ENCODE measurements at regions not wholly inside any gene's neighbourhood (a gene's known extent, or its start where the extent isn't known, plus 50 kb on each side); places are given as distances from the start of the nearest gene placed in this dataset.

DNA sequence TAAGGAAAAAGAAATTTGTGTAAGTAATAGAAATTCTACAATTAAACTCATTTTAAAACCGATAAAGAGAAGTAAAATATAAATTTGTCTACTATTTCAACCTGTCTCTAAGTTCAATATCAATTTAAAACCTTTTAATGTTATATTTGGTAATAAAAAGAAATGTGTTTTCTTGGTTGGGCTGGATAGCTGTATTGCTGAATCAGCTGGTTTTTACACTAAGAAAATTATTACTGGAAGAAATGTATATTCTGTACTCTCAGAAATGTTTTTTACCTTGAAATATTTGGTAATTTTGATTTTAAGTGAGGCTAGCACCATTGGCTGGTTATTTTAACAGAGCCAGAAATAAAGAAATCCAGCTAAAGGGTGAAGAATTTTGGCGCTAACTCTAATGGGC lies 87.1 kb upstream of the CNTNAP4 start:
- DNase-seq = no peak

DNA sequence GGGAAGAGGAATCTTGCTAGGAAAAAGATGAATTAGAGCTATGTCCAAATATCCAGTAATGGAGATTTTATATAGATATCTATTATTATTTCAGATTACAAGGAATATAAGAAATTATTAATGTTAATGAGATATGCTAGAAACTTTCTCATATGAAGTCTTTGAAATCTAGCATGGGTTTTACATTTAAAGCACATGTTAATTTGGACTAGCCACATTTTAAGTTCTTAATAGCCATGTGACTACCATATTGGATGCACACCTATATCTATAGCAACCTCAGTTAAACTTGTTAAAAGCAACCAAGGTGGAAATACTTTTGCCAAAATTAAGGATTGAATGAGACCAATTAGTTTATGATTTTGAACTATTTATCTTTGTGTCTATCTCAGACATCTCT lies 86.7 kb upstream of the CNTNAP4 start:
- no peak for DNase-seq

DNA sequence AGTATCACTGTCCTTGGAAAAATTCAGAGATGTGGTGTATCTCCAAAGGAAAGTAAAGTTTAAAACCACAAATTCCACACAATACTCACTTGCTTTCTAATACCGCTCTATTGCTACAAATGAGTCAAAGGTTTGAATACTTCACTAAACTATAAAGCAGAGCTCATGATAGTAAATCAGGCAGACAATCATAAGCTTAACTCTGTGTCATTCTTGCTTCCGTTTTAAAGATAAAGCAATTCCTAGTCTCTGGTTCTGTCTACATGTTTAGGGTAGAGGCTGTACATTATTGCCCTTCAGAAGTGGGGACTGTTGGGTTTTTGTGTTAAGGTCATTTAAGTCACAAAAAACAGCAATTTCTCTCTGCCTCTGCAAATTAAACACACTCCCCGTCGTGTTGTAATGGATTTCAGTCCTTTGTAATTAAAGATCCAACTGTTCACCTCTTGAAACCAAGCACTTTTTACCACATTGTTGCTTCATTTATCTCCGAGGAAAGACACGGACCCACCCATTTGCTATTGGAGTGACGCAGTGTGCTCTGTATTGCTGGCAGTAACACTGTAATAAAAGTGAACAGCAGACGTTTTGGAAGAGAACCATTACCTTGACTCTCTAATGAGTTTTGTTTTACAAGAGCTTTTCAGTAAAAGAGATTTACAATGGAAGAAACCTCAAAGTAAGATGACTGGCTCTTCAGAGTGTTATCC lies 83.1 kb upstream of the CNTNAP4 start:
- no peak for DNase-seq

GRCh38 chr16:76194616-76195015 lies 82.6 kb upstream of the CNTNAP4 start:
- no peak for DNase-seq

GRCh38 chr16:76195056-76195455 lies 82.1 kb upstream of the CNTNAP4 start:
- DNase-seq = no peak

GRCh38 chr16:76195648-76196047 lies 81.6 kb upstream of the CNTNAP4 start:
- no peak for DNase-seq

- no peak for DNase-seq
Observed at GRCh38 chr16:76197900-76198299, 79.3 kb upstream of the CNTNAP4 start.

- DNase-seq = no peak
Observed at GRCh38 chr16:76199681-76200220, 77.5 kb upstream of the CNTNAP4 start.

DNA sequence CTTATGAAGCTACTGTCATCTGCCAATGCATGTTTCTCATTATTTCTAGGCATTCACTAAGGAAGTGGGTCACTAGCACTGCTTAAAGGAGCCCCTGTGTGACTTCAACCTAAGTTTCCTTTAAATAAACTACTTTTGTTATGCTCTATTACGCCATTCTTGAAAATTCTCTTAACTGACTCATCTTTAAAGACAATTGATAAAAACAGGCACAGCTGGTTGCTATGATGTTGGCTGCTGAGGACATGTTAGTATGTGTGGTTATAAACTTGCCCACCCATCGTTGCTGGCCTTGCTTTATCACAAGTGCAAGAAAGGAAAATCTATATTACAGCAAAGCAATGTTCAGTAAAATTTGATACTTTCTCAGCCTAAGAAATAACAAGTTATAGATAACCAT lies 75.8 kb upstream of the CNTNAP4 start:
- no peak for DNase-seq

DNA sequence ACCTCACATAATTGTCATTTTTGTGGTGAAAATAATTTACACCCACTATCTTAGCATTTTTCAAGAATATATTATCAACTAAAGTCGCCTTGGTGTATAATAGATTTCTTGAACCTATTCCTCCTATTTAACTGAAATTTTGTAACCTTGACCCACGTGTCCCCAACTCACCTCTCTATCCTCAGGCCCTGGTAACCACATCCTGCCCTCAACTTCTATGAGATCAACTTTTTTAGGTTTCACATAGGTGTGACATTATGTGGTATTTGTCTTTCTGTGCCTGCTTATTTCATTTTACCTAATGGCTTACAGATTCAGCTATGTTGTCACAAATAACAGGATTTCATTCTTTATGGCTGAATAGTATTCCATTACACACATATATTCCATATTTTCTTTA lies 73.0 kb upstream of the CNTNAP4 start:
- DNase-seq = no peak

- no peak for DNase-seq
Observed at GRCh38 chr16:76207270-76207669, 69.9 kb upstream of the CNTNAP4 start.

DNA sequence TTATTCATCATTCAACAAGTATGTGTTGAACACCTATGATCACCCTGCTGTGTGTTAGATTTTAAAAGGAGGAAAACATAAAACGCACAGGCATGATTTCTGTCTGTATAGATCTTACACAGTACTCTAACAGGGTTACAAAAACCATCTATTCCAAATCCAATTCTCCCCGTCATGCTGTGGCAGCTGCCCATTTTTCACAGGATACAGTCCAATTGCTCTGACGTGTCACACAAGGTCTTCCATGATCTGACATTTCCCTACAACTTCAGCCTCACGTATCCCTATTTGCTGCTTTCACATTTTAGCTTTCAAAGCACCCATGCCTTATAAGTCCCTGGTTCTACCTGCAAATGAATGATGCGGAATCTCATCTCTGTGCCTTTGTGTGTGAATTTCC lies 67.0 kb upstream of the CNTNAP4 start:
- no peak for DNase-seq

- DNase-seq = no peak
Observed at GRCh38 chr16:76213860-76214259, 63.3 kb upstream of the CNTNAP4 start.

- no peak for DNase-seq
Observed at GRCh38 chr16:76214856-76215255, 62.3 kb upstream of the CNTNAP4 start.

GRCh38 chr16:76222087-76222486 lies 55.1 kb upstream of the CNTNAP4 start:
- no peak for DNase-seq

GRCh38 chr16:76222853-76223252 lies 54.3 kb upstream of the CNTNAP4 start:
- DNase-seq = no peak

GRCh38 chr16:76226011-76226410 lies 51.2 kb upstream of the CNTNAP4 start:
- no peak for DNase-seq

GRCh38 chr16:76226481-76226880 lies 50.7 kb upstream of the CNTNAP4 start:
- DNase-seq = no peak
